Parathyroid adenoma (tissue), 2 donors: ENCODE measurements at regions not wholly inside any gene's neighbourhood (a gene's known extent, or its start where the extent isn't known, plus 50 kb on each side); places are given as distances from the start of the nearest gene placed in this dataset.
A peak's percentile ranks its signal among the peaks of the same experiment; 100 is the strongest.

Experiments
- H2AFZ ChIP-seq: fragments of 300-600 bp; sonication (generic); one replicate; pipeline ENCODE4 v1.7.0; 2017; ENCODE audit warnings: antibody characterized with exemption, mild to moderate bottlenecking
- H3K27ac ChIP-seq: fragments of 300-600 bp; sonication (generic); one replicate; pipeline ENCODE4 v1.7.0; 2017
- H3K27me3 ChIP-seq: fragments of 300-600 bp; sonication (generic); one replicate; pipeline ENCODE4 v1.7.0; 2017; ENCODE audit warnings: low read length; ENCODE audit not compliant: control insufficient read depth, insufficient read depth
- H3K36me3 ChIP-seq: fragments of 300-600 bp; sonication (generic); one replicate; pipeline ENCODE4 v1.7.0; 2017; ENCODE audit warnings: low read length; ENCODE audit not compliant: control insufficient read depth, insufficient read depth
- H3K4me1 ChIP-seq: fragments of 300-600 bp; sonication (generic); one replicate; pipeline ENCODE4 v1.7.0; 2017; ENCODE audit warnings: control low read depth
- H3K4me2 ChIP-seq: fragments of 300-600 bp; sonication (generic); one replicate; pipeline ENCODE4 v1.7.0; 2017; ENCODE audit warnings: low read length
- H3K4me3 ChIP-seq: fragments of 300-600 bp; sonication (generic); one replicate; pipeline ENCODE4 v1.7.0; 2017; ENCODE audit warnings: low read depth, low read length
- H3K79me2 ChIP-seq: fragments of 300-600 bp; sonication (generic); one replicate; pipeline ENCODE4 v1.7.0; 2017; ENCODE audit warnings: control low read depth
- H3K9ac ChIP-seq: fragments of 300-600 bp; sonication (generic); one replicate; pipeline ENCODE4 v1.7.0; 2017; ENCODE audit warnings: mild to moderate bottlenecking
- H3K9me3 ChIP-seq: fragments of 300-600 bp; sonication (generic); one replicate; pipeline ENCODE4 v1.7.0; 2017; ENCODE audit warnings: low read length; ENCODE audit not compliant: control insufficient read depth
- TF ChIP-seq, protein P1 (sequence below): fragments of 300-600 bp; sonication (generic); IDR thresholded peaks from one replicate; pipeline ENCODE4 v1.7.0; 2017; ENCODE audit warnings: antibody characterized with exemption, mild to moderate bottlenecking
- donor health status: primary hyperparathyroidism.

DNA sequence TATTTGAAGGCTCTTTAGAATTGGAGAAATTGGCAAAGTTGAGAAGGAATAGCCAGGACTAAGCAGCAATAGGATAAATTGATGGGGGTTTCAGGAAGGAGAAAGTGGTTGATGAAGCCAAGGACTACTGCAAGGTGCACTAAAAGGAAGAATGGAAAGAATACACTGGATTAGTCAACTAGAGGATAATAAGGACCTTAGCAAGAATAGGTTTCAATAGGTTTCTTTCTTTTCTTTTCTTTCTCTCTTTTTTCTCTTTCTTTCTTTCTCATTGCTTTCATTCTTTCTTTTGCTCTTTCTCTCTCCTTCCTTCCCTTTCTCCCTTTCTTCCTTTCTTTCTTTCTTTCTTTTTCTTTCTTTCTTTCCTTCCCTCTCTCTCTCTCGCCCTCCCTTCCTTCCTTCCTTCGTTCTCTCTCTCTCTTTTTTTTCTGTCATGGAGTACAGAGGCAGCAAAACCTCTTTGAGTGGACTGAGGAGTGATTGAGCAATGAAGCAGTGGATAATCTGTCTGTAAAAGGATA is 234.4 kb upstream of the TMC3 start:
- Histone ChIP-seq H3K4me3 (no peak overlapping the region), H3K36me3 (no peaks in the 10 kb centered on the region), H3K9me3 (no peaks in the 10 kb centered on the region), H3K27ac (no peak overlapping the region), H3K9ac (no peak overlapping the region), H3K4me2 (no peak overlapping the region), H3K79me2 (no peaks in the 10 kb centered on the region), H3K27me3 (no peaks in the 10 kb centered on the region), H3K4me1 (no peaks in the 10 kb centered on the region), H2AFZ (no peak overlapping the region)
- TF ChIP-seq, protein P1, sequence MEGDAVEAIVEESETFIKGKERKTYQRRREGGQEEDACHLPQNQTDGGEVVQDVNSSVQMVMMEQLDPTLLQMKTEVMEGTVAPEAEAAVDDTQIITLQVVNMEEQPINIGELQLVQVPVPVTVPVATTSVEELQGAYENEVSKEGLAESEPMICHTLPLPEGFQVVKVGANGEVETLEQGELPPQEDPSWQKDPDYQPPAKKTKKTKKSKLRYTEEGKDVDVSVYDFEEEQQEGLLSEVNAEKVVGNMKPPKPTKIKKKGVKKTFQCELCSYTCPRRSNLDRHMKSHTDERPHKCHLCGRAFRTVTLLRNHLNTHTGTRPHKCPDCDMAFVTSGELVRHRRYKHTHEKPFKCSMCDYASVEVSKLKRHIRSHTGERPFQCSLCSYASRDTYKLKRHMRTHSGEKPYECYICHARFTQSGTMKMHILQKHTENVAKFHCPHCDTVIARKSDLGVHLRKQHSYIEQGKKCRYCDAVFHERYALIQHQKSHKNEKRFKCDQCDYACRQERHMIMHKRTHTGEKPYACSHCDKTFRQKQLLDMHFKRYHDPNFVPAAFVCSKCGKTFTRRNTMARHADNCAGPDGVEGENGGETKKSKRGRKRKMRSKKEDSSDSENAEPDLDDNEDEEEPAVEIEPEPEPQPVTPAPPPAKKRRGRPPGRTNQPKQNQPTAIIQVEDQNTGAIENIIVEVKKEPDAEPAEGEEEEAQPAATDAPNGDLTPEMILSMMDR, result no peak

- TF ChIP-seq, protein P1, result no peak
- no peak overlapping the region for H3K27ac ChIP-seq
- no peaks in the 10 kb centered on the region for H3K27me3 ChIP-seq
- H3K4me2 ChIP-seq, result peak overlapping the region; percentile 19
- H3K9ac ChIP-seq, result no peak overlapping the region
- H3K4me1 ChIP-seq, result no peaks in the 10 kb centered on the region
- no peaks in the 10 kb centered on the region for H3K9me3 ChIP-seq
- H3K4me3 ChIP-seq, result no peak overlapping the region
- no peaks in the 10 kb centered on the region for H3K36me3 ChIP-seq
- H3K79me2 ChIP-seq, result no peaks in the 10 kb centered on the region
- no peak overlapping the region for H2AFZ ChIP-seq
These were observed 230.7 kb upstream of the TMC3 start for GRCh38 chr15:81604713-81605112.

DNA sequence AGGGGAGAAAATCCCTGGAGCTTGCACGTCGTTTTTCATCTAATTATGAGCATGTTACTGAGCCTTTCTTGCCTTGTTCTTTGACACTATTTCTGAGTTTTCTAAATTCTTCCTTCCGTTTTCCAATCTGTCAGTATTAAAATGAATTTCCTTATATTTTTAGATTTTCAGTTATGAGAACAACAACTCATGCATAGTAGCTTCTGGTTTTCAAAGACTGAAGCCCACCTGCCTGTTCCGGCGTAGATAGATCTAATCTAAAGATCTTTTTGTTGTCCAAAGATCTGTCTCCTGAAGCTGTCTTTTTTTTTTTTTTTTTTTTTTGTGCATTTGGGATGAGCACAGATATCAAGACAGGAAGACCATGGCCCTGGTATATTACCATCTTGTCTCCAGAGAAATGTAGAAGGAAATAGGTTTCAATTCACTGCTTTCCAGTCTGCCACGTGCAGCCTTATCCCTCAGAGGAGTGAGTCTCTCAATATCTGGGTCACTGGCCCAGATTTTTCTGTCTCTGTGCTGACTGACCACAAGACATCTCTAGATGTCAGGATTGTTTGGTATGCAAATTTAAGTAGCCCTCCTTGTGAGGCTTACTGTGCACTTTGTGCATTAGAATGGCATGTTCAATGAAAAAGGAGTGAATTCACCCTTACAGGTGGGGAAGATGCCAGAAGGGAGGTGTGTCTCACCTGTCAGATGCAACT is 222.3 kb upstream of the TMC3 start:
- Histone ChIP-seq H3K4me3 (no peak overlapping the region), H3K79me2 (no peaks in the 10 kb centered on the region), H3K9me3 (no peaks in the 10 kb centered on the region), H3K4me1 (no peaks in the 10 kb centered on the region), H2AFZ (no peak overlapping the region), H3K27ac (no peak overlapping the region), H3K9ac (no peak overlapping the region), H3K36me3 (no peaks in the 10 kb centered on the region), H3K27me3 (no peaks in the 10 kb centered on the region), H3K4me2 (no peak overlapping the region)
- TF ChIP-seq, protein P1, result no peak

GRCh38 chr15:81595752-81596151 is 221.7 kb upstream of the TMC3 start:
- no peak overlapping the region for H3K4me3 ChIP-seq
- H3K36me3 ChIP-seq, result no peaks in the 10 kb centered on the region

More at GRCh38 chr15:81595752-81596151, 221.7 kb upstream of the TMC3 start:
- Histone ChIP-seq H3K9me3 (no peaks in the 10 kb centered on the region), H3K27ac (no peak overlapping the region), H3K79me2 (no peaks in the 10 kb centered on the region), H2AFZ (no peak overlapping the region), H3K9ac (no peak overlapping the region), H3K4me2 (no peak overlapping the region), H3K27me3 (no peaks in the 10 kb centered on the region), H3K4me1 (no peaks in the 10 kb centered on the region)
- TF ChIP-seq, protein P1, result no peak
